ENCODE measurements at regions not wholly inside any gene's neighbourhood (a gene's known extent, or its start where the extent isn't known, plus 50 kb on each side); places are given as distances from the start of the nearest gene placed in this dataset.
"Not testable (repeated sequence)": the region's sequence is repeated elsewhere in the genome, so short reads cannot be mapped to it uniquely, and the experiment has no call there.

DNA sequence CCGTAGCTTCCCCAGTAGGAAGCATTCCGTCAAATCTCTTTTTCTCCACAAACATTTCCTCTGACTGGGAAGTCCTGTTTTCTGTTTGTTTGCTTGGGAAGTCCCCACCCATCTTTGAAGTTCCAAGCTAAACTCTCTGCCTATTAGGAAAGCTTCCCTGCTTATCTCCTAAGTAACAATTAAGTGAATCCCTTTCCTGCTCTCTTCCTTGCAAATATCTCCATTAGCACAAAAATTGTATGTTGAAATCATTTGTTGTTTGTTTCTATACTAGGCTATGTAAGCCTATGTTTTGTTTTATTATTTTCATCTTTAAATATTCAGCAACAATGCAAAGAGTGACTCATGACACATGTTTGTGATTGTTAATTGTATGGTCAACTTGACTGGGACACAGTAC lies 812.6 kb upstream of the LRATD1 start:
- no peak for DNase-seq (ENCODE audit: low read depth, low spot score)

DNA sequence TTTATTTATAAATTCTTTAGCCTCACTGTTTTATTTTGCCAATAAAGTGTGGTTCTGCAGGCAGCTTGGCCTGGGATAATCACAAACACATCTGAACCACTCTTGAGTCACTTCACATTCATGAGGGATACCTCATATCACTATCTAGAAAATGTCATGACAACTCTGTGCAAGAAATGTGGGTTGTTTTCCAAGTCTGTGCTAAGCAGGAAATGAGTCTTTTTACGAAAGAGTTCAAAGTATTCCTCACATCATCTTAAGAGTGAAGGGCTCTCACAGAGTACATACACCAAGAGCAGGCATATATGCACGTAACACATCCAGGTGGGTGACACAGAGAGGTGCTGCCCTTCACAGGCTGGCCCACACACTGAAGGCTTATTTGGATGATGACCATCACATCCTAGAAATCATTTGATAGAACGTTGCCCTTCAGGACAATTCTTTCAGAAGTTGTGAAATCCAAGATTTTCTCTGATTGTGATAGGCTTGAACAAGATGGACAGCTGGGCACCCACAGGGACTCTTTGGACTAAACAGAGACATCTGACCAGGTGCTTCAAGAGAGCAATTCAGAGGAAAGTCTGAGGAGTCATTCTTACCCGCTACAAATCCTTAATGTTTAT lies 811.1 kb upstream of the LRATD1 start:
- no peak for DNase-seq (ENCODE audit: low read depth, low spot score)

DNA sequence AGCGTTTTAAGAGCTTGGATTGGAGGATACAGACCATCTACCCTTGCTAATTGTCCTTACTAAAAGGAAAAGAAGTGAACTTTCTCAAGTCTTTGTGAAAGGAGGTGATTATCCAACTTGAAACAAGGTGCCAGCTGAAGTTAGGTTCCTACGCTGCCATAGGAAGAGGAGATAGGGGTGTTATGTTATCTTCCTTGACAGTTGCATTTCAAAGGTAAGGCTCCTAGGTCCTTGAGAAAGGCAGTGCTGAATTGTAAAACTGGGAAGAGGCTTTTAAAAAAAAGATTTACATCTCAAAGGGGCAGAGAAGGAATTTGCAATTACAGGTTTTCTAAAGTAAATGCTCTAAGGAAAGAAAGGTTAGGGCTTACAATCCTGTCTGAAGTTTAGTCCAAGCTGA lies 810.2 kb upstream of the LRATD1 start:
- no peak for DNase-seq (ENCODE audit: low read depth, low spot score)

DNA sequence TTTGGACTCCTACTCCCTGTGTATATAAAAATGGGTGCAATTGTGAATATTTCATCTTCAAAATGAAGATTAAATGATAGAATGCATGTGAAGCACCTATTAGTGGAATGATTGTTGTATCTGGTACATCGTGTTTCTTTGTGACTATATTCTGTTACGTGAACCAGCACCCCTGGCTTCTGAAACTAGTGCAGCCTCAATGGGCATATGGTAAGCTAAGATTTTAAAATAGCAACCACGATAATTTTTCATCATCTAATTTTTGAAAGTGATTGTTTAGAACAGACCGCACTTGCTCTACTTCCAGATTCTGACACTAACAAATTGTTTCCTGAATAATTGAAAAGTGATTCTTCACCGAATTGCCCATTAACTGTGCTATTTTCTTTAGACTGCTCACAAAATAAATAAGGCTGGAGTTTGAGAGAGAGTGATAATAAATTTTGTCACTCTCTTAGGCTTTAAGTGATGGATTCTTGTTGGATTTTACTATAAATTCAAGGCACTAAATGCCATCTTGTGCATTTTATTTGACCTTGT lies 806.1 kb upstream of the LRATD1 start:
- no peak for DNase-seq (ENCODE audit: low read depth, low spot score)

DNA sequence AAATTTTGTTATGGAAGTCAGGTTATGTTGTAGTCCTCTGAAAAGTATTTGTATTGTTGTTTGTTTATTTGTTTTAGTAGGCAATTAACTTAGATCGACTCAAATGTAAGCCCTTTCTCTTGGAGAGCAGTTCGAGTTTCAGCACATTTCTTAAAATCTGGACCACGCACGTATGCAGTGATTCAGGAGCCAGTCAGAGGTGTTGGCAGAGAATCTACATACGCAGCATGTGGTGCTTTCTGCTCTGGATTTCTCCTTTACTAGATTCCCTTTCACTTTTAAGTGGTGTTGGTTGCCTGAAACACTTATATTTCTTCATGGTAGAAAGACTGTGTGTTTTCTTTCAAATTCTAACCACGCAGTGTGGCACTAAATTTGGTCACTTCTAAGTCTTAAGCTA lies 773.9 kb upstream of the LRATD1 start:
- DNase-seq (ENCODE audit: low read depth, low spot score) = no peak

DNA sequence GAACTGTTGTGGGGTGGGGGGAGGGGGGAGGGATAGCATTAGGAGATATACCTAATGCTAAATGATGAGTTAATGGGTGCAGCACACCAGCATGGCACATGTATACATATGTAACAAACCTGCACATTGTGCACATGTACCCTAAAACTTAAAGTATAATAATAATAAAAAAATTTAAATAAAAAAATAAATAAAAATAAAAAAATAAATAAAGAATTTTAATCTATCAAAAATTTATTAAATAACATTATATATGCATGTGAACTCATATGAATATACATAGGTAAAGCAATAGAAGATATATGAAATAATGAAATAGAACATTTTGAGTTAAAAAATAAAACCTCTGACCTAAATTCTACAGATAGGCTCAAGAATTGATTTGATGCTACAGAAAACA lies 764.2 kb upstream of the LRATD1 start:
- DNase-seq (ENCODE audit: low read depth, low spot score) = not testable (repeated sequence)

DNA sequence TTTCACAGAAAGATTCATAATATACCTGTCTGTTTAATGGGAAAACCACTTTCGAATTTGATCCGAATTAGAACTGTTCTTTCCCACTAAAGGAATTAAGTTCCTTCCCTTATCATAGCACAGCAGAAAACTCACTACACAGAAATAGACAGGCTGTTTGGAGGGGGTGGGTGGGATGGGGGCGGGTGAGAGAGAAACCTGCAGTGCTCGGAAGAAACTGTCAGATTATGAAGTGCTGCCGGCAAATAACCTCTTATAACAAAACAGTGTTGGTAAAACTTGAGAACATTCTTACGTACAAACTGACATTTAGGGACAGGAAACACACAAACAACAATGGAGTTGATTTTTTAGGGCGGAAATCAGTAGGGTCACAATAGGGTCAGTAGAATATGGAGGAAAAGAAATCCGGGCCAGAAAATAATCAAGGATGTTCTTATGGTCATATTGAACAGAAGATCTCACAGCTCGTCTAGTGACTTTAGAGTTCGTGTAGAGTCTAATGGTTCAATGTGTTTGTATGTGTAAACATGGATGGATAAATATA lies 756.0 kb upstream of the LRATD1 start:
- DNase-seq (ENCODE audit: low read depth, low spot score) = no peak

DNA sequence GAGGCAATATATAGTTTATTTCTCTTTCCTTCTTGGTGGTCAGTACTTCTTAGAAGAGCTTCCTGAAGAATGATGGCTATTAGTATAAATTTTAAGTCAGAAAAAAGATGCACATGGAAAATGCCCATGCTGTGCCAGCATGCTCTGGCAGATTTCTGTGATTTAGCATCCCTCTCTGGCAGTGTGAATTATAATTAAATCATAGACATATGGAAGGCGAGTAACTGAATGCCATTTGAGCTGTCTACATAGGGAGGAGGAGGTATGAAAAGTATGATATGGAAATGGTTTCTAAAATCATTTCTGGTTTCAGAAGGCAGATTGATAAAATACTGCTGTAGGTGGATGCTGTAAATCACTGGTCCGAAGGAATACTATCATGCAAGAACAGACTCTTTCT lies 754.9 kb upstream of the LRATD1 start:
- no peak for DNase-seq (ENCODE audit: low read depth, low spot score)

DNA sequence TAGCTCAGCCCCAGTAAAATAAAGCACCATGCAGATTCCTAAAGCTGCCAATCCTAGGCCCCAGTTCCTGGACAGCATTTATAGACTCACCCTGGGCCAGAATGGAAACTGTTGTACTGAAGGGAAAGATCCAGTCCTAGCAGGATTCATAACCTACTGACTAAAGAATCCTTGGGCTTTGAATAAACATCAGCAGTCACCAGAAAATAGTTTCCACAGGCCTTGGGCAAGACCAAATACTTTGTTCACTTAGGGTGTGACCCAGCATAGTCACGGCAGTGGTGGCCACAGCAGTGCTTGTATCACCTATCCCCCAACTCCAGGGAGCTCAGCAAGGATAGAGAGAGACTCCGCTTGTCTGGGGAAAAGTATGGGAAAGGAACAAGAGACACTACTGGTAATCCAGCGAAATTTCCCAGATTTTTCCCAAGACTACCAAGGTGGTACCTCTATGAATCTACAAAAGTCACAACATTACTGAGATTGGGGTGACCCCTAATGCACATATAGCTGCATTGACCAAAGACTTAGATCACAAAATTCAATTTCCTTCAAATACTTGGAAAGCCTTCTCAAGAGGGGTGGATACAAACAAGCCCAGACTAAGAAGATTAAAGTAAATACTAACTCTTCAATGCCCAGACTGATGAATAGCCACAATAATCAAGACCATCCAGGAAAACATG lies 748.1 kb upstream of the LRATD1 start:
- DNase-seq (ENCODE audit: low read depth, low spot score) = no peak

DNA sequence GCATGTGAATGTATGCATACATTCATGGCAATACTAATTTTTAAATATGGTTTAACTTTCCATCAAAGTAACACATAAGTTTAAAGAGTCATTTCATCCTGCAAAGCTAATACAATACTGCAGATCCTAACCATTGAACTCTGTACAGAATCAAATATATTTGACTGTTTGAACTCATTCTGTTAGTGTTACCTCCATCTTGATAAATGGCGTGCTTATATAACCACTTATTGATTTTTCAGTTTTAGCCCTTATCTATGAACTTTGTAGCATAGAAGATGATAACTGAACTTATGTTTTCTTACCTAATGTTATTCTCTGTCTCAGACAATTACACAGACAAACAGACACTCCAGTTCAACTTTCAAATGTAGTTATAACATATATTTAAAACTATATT lies 731.0 kb upstream of the LRATD1 start:
- DNase-seq (ENCODE audit: low read depth, low spot score) = no peak

DNA sequence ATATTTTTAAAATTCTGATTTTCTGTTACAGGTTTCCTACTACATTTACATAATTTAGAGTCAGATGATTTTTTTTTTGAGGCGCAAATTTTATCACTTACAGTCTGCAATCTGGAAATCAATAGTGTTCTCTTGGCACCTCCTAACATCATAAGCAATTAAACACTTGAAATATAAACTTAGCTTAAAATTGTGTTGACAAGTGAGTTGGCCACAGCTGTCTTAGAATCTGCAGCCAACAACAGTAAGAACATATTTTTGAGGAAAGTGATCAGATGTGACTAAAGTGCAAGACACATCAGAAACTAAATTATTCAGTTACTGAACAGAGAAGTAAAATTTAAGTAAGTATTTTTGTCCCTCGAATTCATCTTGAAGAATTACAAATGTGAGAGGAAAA lies 726.7 kb upstream of the LRATD1 start:
- no peak for DNase-seq (ENCODE audit: low read depth, low spot score)

DNA sequence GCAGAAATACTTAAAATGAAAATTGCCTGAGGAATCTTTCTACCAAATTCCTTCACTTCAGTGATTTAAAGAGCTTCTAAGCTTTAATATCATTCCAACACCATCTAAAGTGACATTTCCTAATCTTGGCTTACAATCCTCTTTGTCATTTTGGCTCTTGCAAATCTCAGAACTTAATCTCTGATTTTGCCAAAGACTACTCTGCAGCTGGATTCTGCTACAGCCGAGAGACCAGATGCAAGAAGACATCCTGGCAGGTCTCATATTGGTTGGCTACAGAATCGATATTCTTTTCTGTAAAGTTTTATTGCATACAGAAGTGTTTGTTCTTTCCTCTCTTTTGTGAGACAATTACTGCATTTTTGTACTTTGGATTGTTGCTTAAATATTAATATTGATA lies 716.5 kb upstream of the LRATD1 start:
- DNase-seq (ENCODE audit: low read depth, low spot score) = no peak

DNA sequence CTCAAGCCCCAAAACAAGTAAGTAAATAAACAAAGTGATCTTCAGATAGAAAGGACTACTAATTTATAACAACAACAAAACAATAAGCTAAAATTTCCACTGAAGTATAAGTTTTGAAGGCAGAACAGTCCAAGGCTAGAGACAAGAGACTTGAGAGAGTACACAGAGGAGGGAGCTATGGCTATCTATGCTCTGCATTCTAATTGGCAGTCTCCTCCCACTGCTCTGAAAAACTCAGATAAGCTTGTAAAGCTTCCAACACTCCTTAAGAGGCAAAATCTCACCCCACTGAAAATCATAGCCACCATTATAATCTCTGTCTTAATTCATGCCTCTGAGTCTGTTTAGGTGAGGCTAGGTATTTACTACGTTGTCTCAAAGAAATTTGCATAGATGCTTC lies 714.6 kb upstream of the LRATD1 start:
- DNase-seq (ENCODE audit: low read depth, low spot score) = no peak

DNA sequence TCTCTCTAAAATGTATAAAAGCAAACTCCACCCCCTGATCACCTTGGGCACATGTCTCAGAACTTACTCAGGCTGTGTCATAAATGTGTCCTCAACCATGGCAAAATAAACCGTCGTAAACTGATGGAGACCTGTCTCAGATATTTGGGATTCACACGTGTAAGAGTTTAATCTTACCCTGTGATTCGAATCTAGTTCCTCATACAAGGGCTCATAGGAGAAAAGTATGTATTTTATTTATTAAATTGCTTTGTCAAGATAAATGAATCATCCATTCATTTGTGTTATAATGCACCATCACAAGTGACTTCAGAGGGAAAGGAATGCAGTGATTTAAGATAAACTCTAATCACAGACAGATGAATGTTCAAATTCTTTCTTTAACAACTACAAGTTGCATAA lies 712.5 kb upstream of the LRATD1 start:
- no peak for DNase-seq (ENCODE audit: low read depth, low spot score)

DNA sequence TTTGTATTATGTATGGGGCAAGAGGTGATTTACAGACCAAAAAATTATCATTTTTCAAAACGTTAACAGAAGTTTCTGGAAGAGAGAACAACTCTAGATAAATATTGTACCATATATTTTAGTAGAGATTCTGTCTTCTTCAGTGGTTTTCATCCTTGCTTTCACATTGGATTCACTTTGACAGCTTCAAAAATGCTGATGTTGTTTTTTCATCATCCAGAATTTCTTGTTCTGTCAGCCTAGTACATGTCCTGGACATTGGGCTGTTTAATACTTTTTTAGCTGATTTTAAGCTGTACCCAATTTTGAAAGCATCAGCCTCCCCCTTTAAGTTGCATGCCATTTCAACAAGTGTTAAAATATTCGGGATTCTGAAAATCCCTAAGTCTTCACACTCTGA lies 711.3 kb upstream of the LRATD1 start:
- no peak for DNase-seq (ENCODE audit: low read depth, low spot score)

DNA sequence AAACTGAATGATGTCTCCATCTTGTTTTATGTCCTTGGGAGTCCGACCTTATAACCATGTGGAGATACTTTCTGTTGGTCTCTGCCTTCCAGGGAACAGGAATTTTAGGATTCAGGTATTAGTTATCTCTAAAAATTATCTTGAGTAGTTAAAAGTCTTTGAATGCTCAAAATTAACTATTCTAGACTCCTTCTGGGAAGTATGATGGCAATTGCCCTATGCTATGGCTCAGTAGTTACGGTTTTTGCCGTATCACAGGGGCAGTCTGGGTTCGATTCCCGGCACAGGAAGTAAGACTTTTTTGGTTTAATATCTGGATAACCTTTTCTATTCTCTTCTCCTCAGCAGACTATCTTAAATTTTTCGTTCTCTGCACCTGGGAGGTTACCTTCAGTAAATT lies 708.7 kb upstream of the LRATD1 start:
- no peak for DNase-seq (ENCODE audit: low read depth, low spot score)

DNA sequence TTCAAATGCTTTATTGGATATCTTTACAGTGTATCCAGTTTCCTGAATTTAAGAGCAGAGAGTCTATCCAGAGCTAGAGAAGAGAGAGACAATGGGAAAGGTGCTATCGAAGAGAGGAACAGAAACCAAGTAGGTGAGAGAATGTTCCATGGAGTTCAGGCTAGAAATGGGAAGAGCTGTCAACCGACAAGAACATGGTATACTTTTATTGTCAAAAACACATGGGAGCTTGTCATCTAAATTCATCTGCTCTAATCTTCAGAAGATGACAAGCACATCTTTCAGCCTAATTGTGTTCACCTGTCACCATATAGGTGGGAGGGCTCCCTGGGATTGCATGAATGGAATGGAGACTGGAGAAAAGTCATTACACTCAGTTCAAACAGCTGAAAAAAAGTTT lies 690.4 kb upstream of the LRATD1 start:
- no peak for DNase-seq (ENCODE audit: low read depth, low spot score)

DNA sequence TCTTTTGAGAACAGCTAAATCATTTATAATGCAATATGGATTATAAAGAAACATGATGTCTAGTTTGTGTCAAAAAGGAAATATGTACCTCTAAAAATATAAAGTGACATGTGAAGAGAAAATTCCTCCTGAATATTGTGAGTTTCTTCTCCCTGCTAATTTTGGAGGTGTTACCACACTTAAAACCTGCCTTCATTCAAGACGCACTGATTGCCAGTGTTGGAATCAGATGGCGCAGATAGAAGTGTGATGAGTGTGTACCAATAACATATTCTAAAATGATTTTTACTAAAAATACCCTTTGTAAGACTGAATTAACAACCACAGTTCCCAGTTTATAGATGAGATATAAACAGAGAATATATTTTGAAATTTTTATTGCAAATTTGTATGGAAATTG lies 681.8 kb upstream of the LRATD1 start:
- no peak for DNase-seq (ENCODE audit: low read depth, low spot score)

DNA sequence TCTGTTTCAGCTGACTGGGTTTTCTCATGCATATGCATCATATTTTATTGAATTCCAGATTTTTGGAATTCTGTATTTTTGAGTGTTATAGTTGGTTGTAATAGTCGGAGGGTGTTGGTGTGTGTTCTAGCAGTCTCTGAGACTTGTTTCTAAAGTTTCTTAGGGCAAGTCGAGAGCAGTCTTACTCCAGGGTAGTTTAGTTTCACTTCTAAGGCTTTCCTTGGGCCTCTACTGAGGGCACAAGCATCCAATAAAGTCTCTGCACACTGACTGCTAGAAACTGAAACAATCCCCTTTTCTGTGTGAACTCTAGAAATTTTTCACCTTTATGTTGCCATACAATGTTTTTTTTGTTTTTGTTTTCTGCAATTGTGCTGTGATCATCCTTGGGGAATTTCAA lies 663.7 kb upstream of the LRATD1 start:
- DNase-seq (ENCODE audit: low read depth, low spot score) = no peak

DNA sequence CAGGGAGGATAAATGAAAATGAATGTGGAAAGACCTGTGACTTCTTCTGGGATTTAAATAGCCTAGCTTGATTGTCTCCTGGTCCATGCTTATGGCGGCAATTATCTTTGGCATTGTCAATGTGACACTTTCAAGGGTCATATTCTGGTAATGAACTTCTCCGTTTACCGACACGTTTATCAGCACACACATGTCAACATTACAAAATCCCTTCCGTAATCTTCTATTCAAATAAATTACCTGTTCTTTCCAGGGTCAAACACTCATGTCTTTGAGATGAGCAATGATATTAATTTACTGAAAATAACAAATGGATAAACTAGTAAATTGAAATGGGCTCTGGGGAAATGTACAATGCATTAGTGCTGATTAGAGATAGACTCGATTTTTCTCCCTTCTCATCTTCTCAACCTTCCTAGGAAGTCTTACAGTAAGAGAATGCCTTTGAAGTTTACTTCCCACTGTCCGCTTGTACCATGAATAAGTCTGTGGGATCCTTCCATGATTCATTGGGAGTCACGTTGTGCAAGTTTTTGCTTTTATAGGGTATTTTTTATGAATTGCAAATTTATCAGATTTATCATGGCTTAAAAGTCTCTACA lies 646.3 kb upstream of the LRATD1 start:
- no peak for DNase-seq (ENCODE audit: low read depth, low spot score)

DNA sequence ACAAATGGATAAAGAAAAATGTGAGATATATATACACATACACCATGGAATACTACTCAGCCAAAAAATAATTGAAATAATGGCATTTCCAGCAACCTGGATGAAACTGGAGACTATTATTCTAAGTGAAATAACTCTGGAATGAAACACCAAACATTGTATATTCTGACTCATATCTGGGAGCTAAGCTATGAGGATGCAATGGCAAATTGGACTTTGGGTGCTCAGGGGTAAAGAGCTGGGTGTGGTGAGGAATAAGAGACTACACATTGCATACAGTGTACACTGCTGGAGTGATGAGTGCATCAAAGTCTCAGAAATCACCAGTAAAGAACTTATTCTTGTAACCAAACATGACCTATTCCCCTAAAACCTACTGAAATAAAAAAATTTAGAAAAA lies 636.0 kb upstream of the LRATD1 start:
- DNase-seq (ENCODE audit: low read depth, low spot score) = no peak

DNA sequence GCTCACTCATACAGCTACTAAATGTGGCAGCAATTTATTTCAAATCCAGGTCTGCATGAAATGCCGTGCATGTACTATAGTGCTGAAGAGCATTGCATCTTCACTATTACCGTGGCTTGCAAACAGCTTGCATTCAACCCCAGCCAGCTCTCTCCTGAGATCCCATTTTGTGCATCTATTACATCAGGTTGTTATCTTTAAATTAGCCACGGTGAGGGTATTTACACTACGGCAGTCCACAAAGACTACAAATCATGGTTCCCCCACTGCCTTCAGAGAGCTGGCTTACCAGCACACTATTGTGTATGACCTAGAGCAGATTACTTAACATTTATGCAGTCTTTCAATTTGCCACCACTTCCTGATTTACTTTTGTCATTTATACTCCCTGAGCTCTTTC lies 621.3 kb upstream of the LRATD1 start:
- no peak for DNase-seq (ENCODE audit: low read depth, low spot score)

DNA sequence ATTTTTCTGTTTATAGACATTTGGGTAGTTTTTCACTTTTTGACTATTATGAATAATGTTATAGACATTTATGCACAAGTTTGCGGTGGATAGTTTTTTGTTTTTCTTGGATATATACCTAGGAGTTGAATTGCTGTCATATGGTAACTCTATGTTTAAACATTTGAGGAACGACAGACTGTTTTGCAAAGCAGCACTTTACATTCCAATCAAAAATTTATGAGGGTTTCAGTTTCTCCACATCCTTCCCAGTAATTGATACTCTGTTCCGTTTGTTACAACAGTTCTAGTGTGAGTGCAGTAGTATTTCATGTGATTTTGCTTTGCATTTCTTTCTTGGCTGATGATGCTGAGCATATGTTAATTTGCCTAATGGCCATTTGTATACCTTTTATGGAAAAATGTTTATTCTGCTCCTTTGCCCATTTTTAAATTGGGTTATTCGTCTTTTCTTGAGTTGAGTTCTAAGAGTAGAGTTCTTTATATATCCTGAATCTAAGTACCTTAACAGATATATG lies 617.3 kb upstream of the LRATD1 start:
- no peak for DNase-seq (ENCODE audit: low read depth, low spot score)

All from activated CD4-positive, CD25-positive, alpha-beta regulatory T cell treated with anti-CD3 and anti-CD28 coated beads, Interleukin-2, amount 50 U/mL, for 16 hours (primary cell).